Astrocyte (in vitro differentiated cells and primary cell): ENCODE measurements at regions not wholly inside any gene's neighbourhood (a gene's known extent, or its start where the extent isn't known, plus 50 kb on each side); places are given as distances from the start of the nearest gene placed in this dataset.

Experiments
- CTCF ChIP-seq: IDR thresholded peaks from 2 replicates; pipeline ENCODE4 v1.5.1; 2011; ENCODE audit warnings: low read depth, mild to moderate bottlenecking, inconsistent platforms, low read length, moderate library complexity; ENCODE audit not compliant: insufficient read depth
- EZH2 ChIP-seq: IDR thresholded peaks from 2 replicates; pipeline ENCODE4 v1.6.1; 2012; ENCODE audit warnings: mild to moderate bottlenecking, low read length, inconsistent platforms; ENCODE audit not compliant: insufficient read depth

DNA sequence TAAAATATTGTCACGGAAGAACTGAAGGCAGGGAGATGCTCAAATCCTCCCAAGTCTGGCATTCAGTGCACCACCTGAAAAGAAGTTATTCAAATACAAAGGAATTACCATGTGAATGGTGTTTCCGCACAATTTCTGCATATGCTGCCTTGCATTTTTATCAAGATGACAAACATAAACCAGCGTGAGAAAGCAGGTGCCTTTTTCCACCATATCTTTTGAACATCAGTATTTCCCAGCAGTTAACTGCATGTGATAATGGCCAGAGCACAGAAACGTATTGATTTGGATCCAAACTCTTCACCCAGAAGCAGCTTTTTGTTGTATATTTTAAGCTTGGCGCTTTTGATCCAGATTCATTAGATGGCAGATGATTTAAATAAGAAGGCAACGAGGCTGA lies 808.0 kb downstream of the TLE1 start:
- TF ChIP-seq CTCF = no peak
- TF ChIP-seq EZH2 = no peak
